SK-N-SH treated with all-trans-retinoic acid at 6 μM for 48 hours (cell line): ENCODE measurements at regions not wholly inside any gene's neighbourhood (a gene's known extent, or its start where the extent isn't known, plus 50 kb on each side); places are given as distances from the start of the nearest gene placed in this dataset.

ENCODE experiments used
- ARNTL ChIP-seq: fragments of 450-650 bp; formaldehyde crosslinking; IDR thresholded peaks from 2 replicates; pipeline ENCODE4 v1.5.0; 2020; ENCODE audit warnings: low read depth, mild to moderate bottlenecking, moderate library complexity, borderline replicate concordance
- BACH2 ChIP-seq: fragments of 250-450 bp; sonication (Bioruptor Pico); IDR thresholded peaks from 2 replicates; pipeline ENCODE4 v1.9.0; 2021; ENCODE audit warnings: mild to moderate bottlenecking, borderline replicate concordance
- CREB5 ChIP-seq: fragments of 250-450 bp; sonication (Bioruptor Pico); IDR thresholded peaks from 2 replicates; pipeline ENCODE4 v1.5.1; 2020; ENCODE audit warnings: low read depth, mild to moderate bottlenecking, moderate library complexity
- CSDC2 ChIP-seq: fragments of 250-450 bp; sonication (Bioruptor Pico); IDR thresholded peaks from 2 replicates; pipeline ENCODE4 v1.5.0; 2020; ENCODE audit warnings: mild to moderate bottlenecking, moderate library complexity
- ISL1 ChIP-seq: fragments of 250-450 bp; sonication (Bioruptor Pico); IDR thresholded peaks from 2 replicates; pipeline ENCODE4 v2.1.2; 2022; ENCODE audit warnings: mild to moderate bottlenecking, moderate library complexity
- OSR1 ChIP-seq: fragments of 250-450 bp; sonication (Bioruptor Pico); IDR thresholded peaks from 2 replicates; pipeline ENCODE4 v1.8.0; 2022; ENCODE audit warnings: moderate library complexity, mild to moderate bottlenecking, inconsistent platforms
- RARB ChIP-seq: fragments of 250-450 bp; sonication (Bioruptor Pico); IDR thresholded peaks from 2 replicates; pipeline ENCODE4 v1.8.0; 2021; ENCODE audit warnings: mild to moderate bottlenecking, moderate library complexity
- TCF4 ChIP-seq: fragments of 250-450 bp; sonication (Bioruptor Pico); IDR thresholded peaks from 2 replicates; pipeline ENCODE4 v1.8.0; 2021; ENCODE audit warnings: mild to moderate bottlenecking, moderate library complexity, borderline replicate concordance
- ZC3H10 ChIP-seq: fragments of 250-450 bp; sonication (Bioruptor Pico); IDR thresholded peaks from 2 replicates; pipeline ENCODE4 v1.5.1; 2021; ENCODE audit warnings: mild to moderate bottlenecking, moderate library complexity
- ZNF70 ChIP-seq: fragments of 450-650 bp; formaldehyde crosslinking; IDR thresholded peaks from 2 replicates; pipeline ENCODE4 v1.5.0; 2020; ENCODE audit warnings: mild to moderate bottlenecking, moderate library complexity

DNA sequence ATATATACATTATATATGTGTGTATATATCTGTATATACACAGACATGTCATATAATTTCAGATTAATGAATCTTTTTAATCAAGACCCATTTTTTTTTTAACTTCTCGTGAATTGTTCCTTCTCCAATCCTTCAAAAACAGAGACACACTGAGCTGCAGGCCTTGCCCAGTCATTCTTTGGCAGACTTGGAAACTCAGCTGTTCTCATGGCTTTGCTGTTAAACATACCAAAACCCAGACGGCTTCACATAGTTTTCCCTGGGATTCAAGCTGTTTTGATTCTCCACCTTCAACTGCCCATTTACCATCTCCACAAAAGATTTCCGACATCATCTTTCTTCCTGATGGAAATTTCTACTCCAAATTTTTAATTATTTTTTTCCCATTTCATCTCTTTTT lies 148.7 kb downstream of the KCNJ2 start:
- TF ChIP-seq TCF4 = no peak
- TF ChIP-seq ARNTL = no peak
- TF ChIP-seq ZNF70 = no peak
- TF ChIP-seq OSR1 (CRISPR knock-in tag) = no peak
- no peak for TF ChIP-seq ISL1 (CRISPR knock-in tag)
- TF ChIP-seq CSDC2 (CRISPR knock-in tag) = no peak
- TF ChIP-seq BACH2 (CRISPR knock-in tag) = no peak
- TF ChIP-seq CREB5 (CRISPR knock-in tag) = no peak
- no peak for TF ChIP-seq RARB (CRISPR knock-in tag)
- no peak for TF ChIP-seq ZC3H10
